ENCODE measurements at regions not wholly inside any gene's neighbourhood (a gene's known extent, or its start where the extent isn't known, plus 50 kb on each side); places are given as distances from the start of the nearest gene placed in this dataset.

- TF ChIP-seq, protein P1, sequence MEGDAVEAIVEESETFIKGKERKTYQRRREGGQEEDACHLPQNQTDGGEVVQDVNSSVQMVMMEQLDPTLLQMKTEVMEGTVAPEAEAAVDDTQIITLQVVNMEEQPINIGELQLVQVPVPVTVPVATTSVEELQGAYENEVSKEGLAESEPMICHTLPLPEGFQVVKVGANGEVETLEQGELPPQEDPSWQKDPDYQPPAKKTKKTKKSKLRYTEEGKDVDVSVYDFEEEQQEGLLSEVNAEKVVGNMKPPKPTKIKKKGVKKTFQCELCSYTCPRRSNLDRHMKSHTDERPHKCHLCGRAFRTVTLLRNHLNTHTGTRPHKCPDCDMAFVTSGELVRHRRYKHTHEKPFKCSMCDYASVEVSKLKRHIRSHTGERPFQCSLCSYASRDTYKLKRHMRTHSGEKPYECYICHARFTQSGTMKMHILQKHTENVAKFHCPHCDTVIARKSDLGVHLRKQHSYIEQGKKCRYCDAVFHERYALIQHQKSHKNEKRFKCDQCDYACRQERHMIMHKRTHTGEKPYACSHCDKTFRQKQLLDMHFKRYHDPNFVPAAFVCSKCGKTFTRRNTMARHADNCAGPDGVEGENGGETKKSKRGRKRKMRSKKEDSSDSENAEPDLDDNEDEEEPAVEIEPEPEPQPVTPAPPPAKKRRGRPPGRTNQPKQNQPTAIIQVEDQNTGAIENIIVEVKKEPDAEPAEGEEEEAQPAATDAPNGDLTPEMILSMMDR (IDR thresholded peaks at IDR 0.05; ENCODE audit: low read length): no peak
- TF ChIP-seq EZH2 (IDR thresholded peaks at IDR 0.05; ENCODE audit: borderline replicate concordance, low read length): no peak
These were observed 188.0 kb upstream of the TCF4 start for GRCh38 chr18:55775972-55776371.

Measured in OCI-LY1 (cell line).